Lung microvascular endothelial cell (primary cell): ENCODE measurements at regions not wholly inside any gene's neighbourhood (a gene's known extent, or its start where the extent isn't known, plus 50 kb on each side); places are given as distances from the start of the nearest gene placed in this dataset.
"Not testable (repeated sequence)": the region's sequence is repeated elsewhere in the genome, so short reads cannot be mapped to it uniquely, and the experiment has no call there.

ENCODE experiments used
- DNase-seq, 2 donors: peaks; one replicate each; pipeline versions ENCODE4 v3.0.0 to v3.0.0-alpha.2; 2010; ENCODE audit warnings: low read depth in 2 of 2

- no peak for DNase-seq
Observed at GRCh38 chr4:138800421-138800820, 215.2 kb upstream of the NOCT start.

GRCh38 chr4:138798404-138798803, 217.2 kb upstream of the NOCT start:
- no peak for DNase-seq

GRCh38 chr4:138797646-138798045, 217.9 kb upstream of the NOCT start:
- no peak for DNase-seq

- no peak for DNase-seq
Observed at GRCh38 chr4:138796761-138797160, 218.8 kb upstream of the NOCT start.

GRCh38 chr4:138790706-138791340, 224.8 kb upstream of the NOCT start:
- no peak for DNase-seq

GRCh38 chr4:138789796-138790195, 225.8 kb upstream of the NOCT start:
- no peak for DNase-seq

GRCh38 chr4:138788857-138789256, 226.7 kb upstream of the NOCT start:
- no peak for DNase-seq

GRCh38 chr4:138788267-138788790, 227.3 kb upstream of the NOCT start:
- no peak for DNase-seq

- not testable (repeated sequence) for DNase-seq
Observed at GRCh38 chr4:138779761-138780160, 235.8 kb upstream of the NOCT start.

GRCh38 chr4:138775890-138776289, 239.7 kb upstream of the NOCT start:
- DNase-seq, result no peak

GRCh38 chr4:138775489-138775888, 240.1 kb upstream of the NOCT start:
- DNase-seq, result no peak

GRCh38 chr4:138774940-138775339, 240.6 kb upstream of the NOCT start:
- no peak for DNase-seq

GRCh38 chr4:138774125-138774524, 241.5 kb upstream of the NOCT start:
- DNase-seq, result not testable (repeated sequence)

- DNase-seq, result no peak
Observed at GRCh38 chr4:138773321-138773720, 242.3 kb upstream of the NOCT start.

- DNase-seq, result no peak
Observed at GRCh38 chr4:138772366-138772765, 243.2 kb upstream of the NOCT start.

GRCh38 chr4:138770818-138771217, 244.8 kb upstream of the NOCT start:
- no peak for DNase-seq

- DNase-seq, result no peak
Observed at GRCh38 chr4:138766332-138766731, 249.2 kb upstream of the NOCT start.

GRCh38 chr4:138765442-138765841, 250.1 kb upstream of the NOCT start:
- DNase-seq, result no peak

- DNase-seq, result no peak
Observed at GRCh38 chr4:138761638-138762220, 253.9 kb upstream of the NOCT start.

GRCh38 chr4:138759554-138759902, 256.1 kb upstream of the NOCT start:
- no peak for DNase-seq

GRCh38 chr4:138758876-138759553, 256.6 kb upstream of the NOCT start:
- DNase-seq, result no peak

- no peak for DNase-seq
Observed at GRCh38 chr4:138758196-138758595, 257.4 kb upstream of the NOCT start.

- DNase-seq, result no peak
Observed at GRCh38 chr4:138757432-138757831, 258.1 kb upstream of the NOCT start.
